Gastroesophageal sphincter (tissue), 3 donors: ENCODE measurements at regions not wholly inside any gene's neighbourhood (a gene's known extent, or its start where the extent isn't known, plus 50 kb on each side); places are given as distances from the start of the nearest gene placed in this dataset.

Experiments
- EP300 ChIP-seq: sonication (generic); formaldehyde crosslinking; IDR thresholded peaks from one replicate; pipeline ENCODE4 v1.6.1; 2017; ENCODE audit warnings: antibody characterized with exemption, mild to moderate bottlenecking
- POLR2AphosphoS5 ChIP-seq: sonication (generic); formaldehyde crosslinking; IDR thresholded peaks from one replicate; pipeline ENCODE4 v1.6.1; 2017; ENCODE audit warnings: antibody characterized with exemption
- TF ChIP-seq, protein P1 (sequence below), 4 experiments: fragments of 200-600 bp in 2 of 4; fragments of 450-650 bp in 2 of 4; sonication (generic) in 1 of 4; IDR thresholded peaks; one replicate each; pipeline ENCODE4 v1.5.1; 2017 to 2019; ENCODE audit warnings: antibody characterized with exemption in 4 of 4, mild to moderate bottlenecking in 2 of 4, moderate library complexity in 2 of 4

GRCh38 chr12:33757701-33758100 lies 264.6 kb upstream of the ALG10 start:
- TF ChIP-seq EP300 (no peak), POLR2AphosphoS5 (no peak)
- TF ChIP-seq, protein P1, sequence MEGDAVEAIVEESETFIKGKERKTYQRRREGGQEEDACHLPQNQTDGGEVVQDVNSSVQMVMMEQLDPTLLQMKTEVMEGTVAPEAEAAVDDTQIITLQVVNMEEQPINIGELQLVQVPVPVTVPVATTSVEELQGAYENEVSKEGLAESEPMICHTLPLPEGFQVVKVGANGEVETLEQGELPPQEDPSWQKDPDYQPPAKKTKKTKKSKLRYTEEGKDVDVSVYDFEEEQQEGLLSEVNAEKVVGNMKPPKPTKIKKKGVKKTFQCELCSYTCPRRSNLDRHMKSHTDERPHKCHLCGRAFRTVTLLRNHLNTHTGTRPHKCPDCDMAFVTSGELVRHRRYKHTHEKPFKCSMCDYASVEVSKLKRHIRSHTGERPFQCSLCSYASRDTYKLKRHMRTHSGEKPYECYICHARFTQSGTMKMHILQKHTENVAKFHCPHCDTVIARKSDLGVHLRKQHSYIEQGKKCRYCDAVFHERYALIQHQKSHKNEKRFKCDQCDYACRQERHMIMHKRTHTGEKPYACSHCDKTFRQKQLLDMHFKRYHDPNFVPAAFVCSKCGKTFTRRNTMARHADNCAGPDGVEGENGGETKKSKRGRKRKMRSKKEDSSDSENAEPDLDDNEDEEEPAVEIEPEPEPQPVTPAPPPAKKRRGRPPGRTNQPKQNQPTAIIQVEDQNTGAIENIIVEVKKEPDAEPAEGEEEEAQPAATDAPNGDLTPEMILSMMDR (IDR thresholded peaks at IDR 0.05): no peak
